HEK293 (cell line): ENCODE measurements at regions not wholly inside any gene's neighbourhood (a gene's known extent, or its start where the extent isn't known, plus 50 kb on each side); places are given as distances from the start of the nearest gene placed in this dataset.

Source experiments
- CTCF ChIA-PET: fragments of 350-600 bp; formaldehyde crosslinking; extraction: SDS; loops from one replicate; lab custom pipeline; 2021; ENCODE audit warnings: antibody characterized with exemption; lab: Yijun Ruan, JAX
- POLR2A ChIA-PET: fragments of 300-600 bp; formaldehyde crosslinking; extraction: SDS; loops from one replicate; lab custom pipeline; 2020; ENCODE audit warnings: antibody characterized with exemption, inconsistent platforms; lab: Yijun Ruan, JAX
- H3K27ac ChIP-seq: fragments of 200-500 bp; sonication (Bioruptor generic); 2 replicates; pipeline ENCODE4 v1.5.1; 2014; ENCODE audit warnings: low read depth, low read length, control low read depth, inconsistent platforms; ENCODE audit errors: extremely low read depth
- H3K36me3 ChIP-seq, 2 experiments: fragments of 200-500 bp in 1 of 2; sonication (Bioruptor generic) in 1 of 2; 1 replicate in 1 of 2; 2 replicates in 1 of 2; pipeline ENCODE4 v1.5.1; 2014 to 2017; ENCODE audit warnings: inconsistent platforms in 2 of 2, low read length in 2 of 2; ENCODE audit not compliant: control insufficient read depth in 2 of 2, insufficient read depth in 1 of 2
- H3K4me1 ChIP-seq: fragments of 200-500 bp; sonication (Bioruptor generic); 2 replicates; pipeline ENCODE4 v1.5.1; 2014; ENCODE audit warnings: mild to moderate bottlenecking, low read length, inconsistent platforms; ENCODE audit not compliant: control insufficient read depth, insufficient read depth
- H3K4me3 ChIP-seq: 2 replicates; pipeline ENCODE4 v1.5.1; 2011; ENCODE audit warnings: low read depth, mild to moderate bottlenecking, control low read depth, low read length, moderate library complexity
- H3K9me3 ChIP-seq: fragments of 200-500 bp; sonication (Bioruptor generic); 2 replicates; pipeline ENCODE4 v1.5.1; 2014; ENCODE audit warnings: low read depth, low read length, inconsistent platforms; ENCODE audit not compliant: control insufficient read depth, insufficient read depth
- AEBP2 ChIP-seq: fragments of 450-650 bp; formaldehyde crosslinking; IDR thresholded peaks from 2 replicates; pipeline ENCODE4 v1.5.1; 2016; ENCODE audit warnings: missing biosample characterization, missing genetic modification characterization, borderline replicate concordance
- FEZF1 ChIP-seq: fragments of 450-650 bp; formaldehyde crosslinking; IDR thresholded peaks from 2 replicates; pipeline ENCODE4 v1.5.1; 2016; ENCODE audit warnings: missing biosample characterization, missing genetic modification characterization
- GLI4 ChIP-seq: fragments of 450-650 bp; formaldehyde crosslinking; IDR thresholded peaks from 2 replicates; pipeline ENCODE4 v1.5.1; 2016; ENCODE audit warnings: missing biosample characterization, missing genetic modification characterization
- HOXD13 ChIP-seq: sonication (generic); formaldehyde crosslinking; IDR thresholded peaks from 2 replicates; pipeline ENCODE4 v1.8.0; 2022; ENCODE audit warnings: missing genetic modification reagents, borderline replicate concordance
- KLF1 ChIP-seq: fragments of 450-650 bp; formaldehyde crosslinking; IDR thresholded peaks from 2 replicates; pipeline ENCODE4 v1.5.1; 2016; ENCODE audit warnings: missing biosample characterization, missing genetic modification characterization
- OSR2 ChIP-seq: fragments of 450-650 bp; formaldehyde crosslinking; IDR thresholded peaks from 2 replicates; pipeline ENCODE4 v1.5.1; 2016; ENCODE audit warnings: missing biosample characterization, missing genetic modification characterization
- PBX3 ChIP-seq: sonication (generic); formaldehyde crosslinking; IDR thresholded peaks from 2 replicates; pipeline ENCODE4 v1.8.1; 2022; ENCODE audit warnings: mild to moderate bottlenecking, moderate library complexity, missing genetic modification reagents
- SETDB1 ChIP-seq: IDR thresholded peaks from one replicate; pipeline ENCODE4 v1.6.1; 2017; ENCODE audit warnings: mild to moderate bottlenecking, low read length, moderate library complexity, mixed read lengths; ENCODE audit not compliant: insufficient read length
- ZBTB6 ChIP-seq: fragments of 450-650 bp; formaldehyde crosslinking; IDR thresholded peaks from 2 replicates; pipeline ENCODE4 v1.5.1; 2017; ENCODE audit warnings: missing biosample characterization, missing genetic modification characterization
- ZBTB7A ChIP-seq: fragments of 450-650 bp; formaldehyde crosslinking; IDR thresholded peaks from 2 replicates; pipeline ENCODE4 v1.5.1; 2016; ENCODE audit warnings: low read depth, missing biosample characterization, missing genetic modification characterization
- ZNF23 ChIP-seq: fragments of 450-650 bp; formaldehyde crosslinking; IDR thresholded peaks from 2 replicates; pipeline ENCODE4 v1.5.1; 2016; ENCODE audit warnings: missing biosample characterization, missing genetic modification characterization, borderline replicate concordance
- ZNF311 ChIP-seq: fragments of 450-650 bp; formaldehyde crosslinking; IDR thresholded peaks from 2 replicates; pipeline ENCODE4 v1.5.1; 2017; ENCODE audit warnings: missing biosample characterization, missing genetic modification characterization, borderline replicate concordance
- ZNF416 ChIP-seq: fragments of 450-650 bp; formaldehyde crosslinking; IDR thresholded peaks from 2 replicates; pipeline ENCODE4 v1.5.1; 2016; ENCODE audit warnings: missing biosample characterization, missing genetic modification characterization
- ZNF530 ChIP-seq: fragments of 450-650 bp; formaldehyde crosslinking; IDR thresholded peaks from 2 replicates; pipeline ENCODE4 v1.5.1; 2016; ENCODE audit warnings: low read depth, missing biosample characterization, missing genetic modification characterization
- ZNF548 ChIP-seq: fragments of 450-650 bp; formaldehyde crosslinking; IDR thresholded peaks from 2 replicates; pipeline ENCODE4 v1.5.1; 2016; ENCODE audit warnings: missing biosample characterization, missing genetic modification characterization
- ZNF560 ChIP-seq: fragments of 450-650 bp; formaldehyde crosslinking; IDR thresholded peaks from 2 replicates; pipeline ENCODE4 v1.5.1; 2017; ENCODE audit warnings: missing biosample characterization, missing genetic modification characterization, borderline replicate concordance
- ZNF580 ChIP-seq: fragments of 450-650 bp; formaldehyde crosslinking; IDR thresholded peaks from 2 replicates; pipeline ENCODE4 v1.5.1; 2016; ENCODE audit warnings: missing biosample characterization, missing genetic modification characterization
- ZNF654 ChIP-seq: fragments of 450-650 bp; formaldehyde crosslinking; IDR thresholded peaks from 2 replicates; pipeline ENCODE4 v1.5.1; 2016; ENCODE audit warnings: low read depth, missing biosample characterization, missing genetic modification characterization
- ZNF792 ChIP-seq: fragments of 450-650 bp; formaldehyde crosslinking; IDR thresholded peaks from 2 replicates; pipeline ENCODE4 v1.5.1; 2016; ENCODE audit warnings: missing biosample characterization, missing genetic modification characterization
- TF ChIP-seq, protein P1 (sequence below): fragments of 450-650 bp; formaldehyde crosslinking; IDR thresholded peaks from 2 replicates; pipeline ENCODE4 v1.5.1; 2016; ENCODE audit warnings: missing biosample characterization, missing genetic modification characterization
- TF ChIP-seq, protein P2 (sequence below): fragments of 450-650 bp; formaldehyde crosslinking; IDR thresholded peaks from 2 replicates; pipeline ENCODE4 v1.5.1; 2016; ENCODE audit warnings: missing biosample characterization, missing genetic modification characterization

DNA sequence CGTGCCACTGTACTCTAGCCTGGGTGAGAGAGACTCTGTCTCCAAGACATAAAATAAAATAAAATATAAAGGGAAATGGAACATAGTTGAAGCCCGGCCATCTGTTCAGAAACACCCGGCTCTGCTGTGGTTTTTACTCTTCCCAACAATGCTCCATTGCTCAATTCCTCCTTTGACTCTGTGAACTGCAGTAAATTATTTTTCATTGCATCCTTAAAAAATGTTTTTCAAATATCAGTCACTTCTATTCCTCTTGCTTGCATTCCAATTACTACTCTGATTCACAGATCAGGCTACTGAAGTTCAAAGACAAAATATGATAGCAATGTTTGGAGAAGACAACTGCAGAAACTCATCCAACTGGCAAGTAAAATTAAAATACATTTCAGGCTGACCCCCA, 983.0 kb downstream of the SORCS1 start:
- Histone ChIP-seq H3K4me3 (no peak overlapping the region), H3K27ac (no peak overlapping the region), H3K4me1 (no peaks in the 10 kb centered on the region), H3K36me3 (no peaks in the 10 kb centered on the region), H3K9me3 (no peaks in the 10 kb centered on the region)
- no peak for TF ChIP-seq ZNF23 (tag by site-specific recombination)
- TF ChIP-seq ZNF792 (tag by site-specific recombination): no peak
- no peak for TF ChIP-seq ZNF580 (tag by site-specific recombination)
- CTCF ChIA-PET: interaction anchor here (1.0 kb wide), 1 partner anchor 241 kb away, joined by 3 read pairs; no protein-coding TSS in a partner anchor
- POLR2A ChIA-PET: no interaction called here

DNA sequence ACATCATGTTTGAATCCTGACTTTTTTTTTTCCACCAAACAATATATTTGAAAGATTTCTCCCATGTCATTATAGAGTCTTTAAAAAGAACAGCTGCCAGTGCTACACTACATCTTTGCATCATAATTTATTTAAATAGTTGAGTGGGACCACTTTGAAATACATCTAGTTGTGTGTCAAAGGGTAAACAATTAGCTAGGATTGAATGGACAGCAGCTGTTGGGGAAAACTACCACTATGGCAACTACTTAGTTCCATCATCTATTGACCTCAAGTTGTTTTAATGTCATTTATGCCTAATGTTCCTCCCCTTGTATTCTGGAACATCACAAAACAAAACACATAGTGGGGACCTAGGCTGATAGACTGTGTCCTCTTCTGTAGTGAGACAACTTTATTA, 985.1 kb downstream of the SORCS1 start:
- Histone ChIP-seq H3K4me3 (no peak overlapping the region), H3K27ac (no peak overlapping the region), H3K36me3 (no peaks in the 10 kb centered on the region), H3K9me3 (no peaks in the 10 kb centered on the region), H3K4me1 (no peaks in the 10 kb centered on the region)
- ChIA-PET POLR2A (no interaction called here), CTCF (interaction anchor here (1.3 kb wide), 1 partner anchor 229 kb away, joined by 3 read pairs; no protein-coding TSS in a partner anchor)
- no peak for TF ChIP-seq PBX3
- no peak for TF ChIP-seq FEZF1
- TF ChIP-seq ZNF560 (tag by site-specific recombination): no peak
- TF ChIP-seq SETDB1: no peak
- no peak for TF ChIP-seq ZNF416 (tag by site-specific recombination)
- TF ChIP-seq ZBTB6: no peak
- no peak for TF ChIP-seq KLF1
- TF ChIP-seq, protein P1, sequence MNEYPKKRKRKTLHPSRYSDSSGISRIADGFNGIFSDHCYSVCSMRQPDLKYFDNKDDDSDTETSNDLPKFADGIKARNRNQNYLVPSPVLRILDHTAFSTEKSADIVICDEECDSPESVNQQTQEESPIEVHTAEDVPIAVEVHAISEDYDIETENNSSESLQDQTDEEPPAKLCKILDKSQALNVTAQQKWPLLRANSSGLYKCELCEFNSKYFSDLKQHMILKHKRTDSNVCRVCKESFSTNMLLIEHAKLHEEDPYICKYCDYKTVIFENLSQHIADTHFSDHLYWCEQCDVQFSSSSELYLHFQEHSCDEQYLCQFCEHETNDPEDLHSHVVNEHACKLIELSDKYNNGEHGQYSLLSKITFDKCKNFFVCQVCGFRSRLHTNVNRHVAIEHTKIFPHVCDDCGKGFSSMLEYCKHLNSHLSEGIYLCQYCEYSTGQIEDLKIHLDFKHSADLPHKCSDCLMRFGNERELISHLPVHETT (tag by site-specific recombination): no peak
- no peak for TF ChIP-seq ZNF311

DNA sequence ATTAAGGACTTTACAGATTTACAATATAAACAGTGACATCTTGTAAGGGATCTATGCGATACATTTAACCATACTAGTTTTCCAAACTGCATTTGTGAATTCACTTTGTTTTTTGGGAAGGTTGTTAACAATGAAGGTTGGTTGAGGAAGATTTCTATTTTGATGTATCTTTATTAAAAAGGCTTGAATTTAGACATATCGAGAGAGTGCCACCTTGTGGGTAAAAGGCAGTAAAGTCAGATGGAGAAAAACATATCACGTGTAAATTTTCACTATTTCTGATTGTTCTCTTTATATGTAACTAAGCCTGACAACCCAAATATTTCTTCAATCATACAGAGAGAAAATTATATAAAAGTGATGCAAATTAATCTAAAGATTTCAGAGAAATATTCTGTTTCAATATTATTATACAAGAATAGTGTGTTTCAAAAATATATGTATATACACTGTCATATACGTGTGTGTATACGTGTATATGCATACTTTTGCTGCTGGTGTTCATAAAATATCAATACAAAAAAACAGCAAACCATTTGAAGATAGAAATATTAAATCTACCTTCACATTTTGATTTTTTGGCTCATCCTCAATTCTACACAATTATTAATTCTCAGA, 988.6 kb downstream of the SORCS1 start:
- TF ChIP-seq ZNF548: no peak
- peak; percentile 45 for TF ChIP-seq ZNF654
- TF ChIP-seq GLI4: no peak
- H3K36me3 ChIP-seq: no peaks in the 10 kb centered on the region
- ChIA-PET CTCF (no interaction called here), POLR2A (no interaction called here)
- H3K4me3 ChIP-seq: no peak overlapping the region
- H3K4me1 ChIP-seq: no peaks in the 10 kb centered on the region
- no peak overlapping the region for H3K27ac ChIP-seq
- H3K9me3 ChIP-seq: no peaks in the 10 kb centered on the region

DNA sequence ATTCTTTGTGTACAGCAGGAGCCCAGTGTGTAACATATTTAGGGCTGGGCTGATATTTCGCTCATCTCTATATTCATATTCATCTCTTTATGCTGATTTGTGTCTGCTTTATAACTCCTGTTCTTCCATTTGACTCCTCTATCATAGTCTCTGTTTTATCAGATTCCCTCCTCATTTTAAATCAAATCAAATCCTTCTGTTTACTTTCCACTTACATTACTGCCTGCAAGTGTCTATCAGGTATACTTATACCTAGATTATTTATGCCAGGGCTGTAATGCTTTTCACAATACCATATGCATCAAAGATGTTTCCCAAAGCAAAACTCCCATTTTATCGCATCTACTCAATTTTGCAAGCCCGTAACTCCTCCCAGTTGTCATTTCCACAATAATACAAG, 990.7 kb downstream of the SORCS1 start:
- H3K36me3 ChIP-seq: no peaks in the 10 kb centered on the region
- POLR2A ChIA-PET: no interaction called here
- H3K4me3 ChIP-seq: no peak overlapping the region
- H3K4me1 ChIP-seq: no peaks in the 10 kb centered on the region
- CTCF ChIA-PET: interaction anchor here (0.8 kb wide), 1 partner anchor 223 kb away, joined by 3 read pairs; no protein-coding TSS in a partner anchor
- H3K9me3 ChIP-seq: no peaks in the 10 kb centered on the region
- no peak overlapping the region for H3K27ac ChIP-seq
- TF ChIP-seq OSR2 (tag by site-specific recombination): no peak
- no peak for TF ChIP-seq ZBTB7A (tag by site-specific recombination)
- no peak for TF ChIP-seq HOXD13 (CRISPR knock-in tag)
- TF ChIP-seq, protein P2, sequence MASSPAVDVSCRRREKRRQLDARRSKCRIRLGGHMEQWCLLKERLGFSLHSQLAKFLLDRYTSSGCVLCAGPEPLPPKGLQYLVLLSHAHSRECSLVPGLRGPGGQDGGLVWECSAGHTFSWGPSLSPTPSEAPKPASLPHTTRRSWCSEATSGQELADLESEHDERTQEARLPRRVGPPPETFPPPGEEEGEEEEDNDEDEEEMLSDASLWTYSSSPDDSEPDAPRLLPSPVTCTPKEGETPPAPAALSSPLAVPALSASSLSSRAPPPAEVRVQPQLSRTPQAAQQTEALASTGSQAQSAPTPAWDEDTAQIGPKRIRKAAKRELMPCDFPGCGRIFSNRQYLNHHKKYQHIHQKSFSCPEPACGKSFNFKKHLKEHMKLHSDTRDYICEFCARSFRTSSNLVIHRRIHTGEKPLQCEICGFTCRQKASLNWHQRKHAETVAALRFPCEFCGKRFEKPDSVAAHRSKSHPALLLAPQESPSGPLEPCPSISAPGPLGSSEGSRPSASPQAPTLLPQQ: no peak
- no peak for TF ChIP-seq AEBP2 (tag by site-specific recombination)
- no peak for TF ChIP-seq ZNF530 (tag by site-specific recombination)
